Peyer's patch (tissue), 4 donors: ENCODE measurements at regions not wholly inside any gene's neighbourhood (a gene's known extent, or its start where the extent isn't known, plus 50 kb on each side); places are given as distances from the start of the nearest gene placed in this dataset.

Experiments used
- POLR2A ChIP-seq, 2 donors: fragments of 450-650 bp; IDR thresholded peaks; one replicate each; pipeline ENCODE4 v1.5.1; 2017; ENCODE audit warnings: antibody characterized with exemption in 2 of 2, mild to moderate bottlenecking in 2 of 2, moderate library complexity in 2 of 2
- TF ChIP-seq, protein P1 (sequence below), 6 experiments: fragments of 450-650 bp in 4 of 6; fragments of 200-600 bp in 2 of 6; sonication (generic) in 1 of 6; IDR thresholded peaks; one replicate each; pipeline ENCODE4 v1.5.1; 2017 to 2019; ENCODE audit warnings: antibody characterized with exemption in 6 of 6, mild to moderate bottlenecking in 3 of 6, moderate library complexity in 1 of 6

DNA sequence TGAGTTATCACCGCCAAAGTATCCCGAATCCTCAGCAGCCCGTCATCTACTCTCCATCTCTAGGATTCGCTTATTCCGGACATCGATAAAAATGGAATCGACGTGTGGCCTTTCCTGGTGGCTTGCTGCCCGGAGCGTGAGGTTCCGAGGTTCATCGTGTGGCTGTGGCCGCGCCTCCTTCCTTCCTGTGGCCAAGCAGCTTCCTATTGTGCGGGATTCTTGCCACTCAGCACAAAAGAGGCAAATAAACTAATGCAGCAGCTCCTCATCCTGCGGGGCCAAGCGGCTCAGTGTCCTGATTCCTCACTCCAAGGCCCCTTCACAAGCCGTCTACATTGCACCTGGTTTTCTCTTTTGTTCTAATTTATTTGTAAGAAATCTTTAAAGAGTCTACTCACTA lies 800.9 kb downstream of the CDH9 start:
- TF ChIP-seq, protein P1, sequence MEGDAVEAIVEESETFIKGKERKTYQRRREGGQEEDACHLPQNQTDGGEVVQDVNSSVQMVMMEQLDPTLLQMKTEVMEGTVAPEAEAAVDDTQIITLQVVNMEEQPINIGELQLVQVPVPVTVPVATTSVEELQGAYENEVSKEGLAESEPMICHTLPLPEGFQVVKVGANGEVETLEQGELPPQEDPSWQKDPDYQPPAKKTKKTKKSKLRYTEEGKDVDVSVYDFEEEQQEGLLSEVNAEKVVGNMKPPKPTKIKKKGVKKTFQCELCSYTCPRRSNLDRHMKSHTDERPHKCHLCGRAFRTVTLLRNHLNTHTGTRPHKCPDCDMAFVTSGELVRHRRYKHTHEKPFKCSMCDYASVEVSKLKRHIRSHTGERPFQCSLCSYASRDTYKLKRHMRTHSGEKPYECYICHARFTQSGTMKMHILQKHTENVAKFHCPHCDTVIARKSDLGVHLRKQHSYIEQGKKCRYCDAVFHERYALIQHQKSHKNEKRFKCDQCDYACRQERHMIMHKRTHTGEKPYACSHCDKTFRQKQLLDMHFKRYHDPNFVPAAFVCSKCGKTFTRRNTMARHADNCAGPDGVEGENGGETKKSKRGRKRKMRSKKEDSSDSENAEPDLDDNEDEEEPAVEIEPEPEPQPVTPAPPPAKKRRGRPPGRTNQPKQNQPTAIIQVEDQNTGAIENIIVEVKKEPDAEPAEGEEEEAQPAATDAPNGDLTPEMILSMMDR (IDR thresholded peaks at IDR 0.05): no peak
- TF ChIP-seq POLR2A (IDR thresholded peaks at IDR 0.05): no peak
